Lower leg skin (tissue), 4 donors: ENCODE measurements at regions not wholly inside any gene's neighbourhood (a gene's known extent, or its start where the extent isn't known, plus 50 kb on each side); places are given as distances from the start of the nearest gene placed in this dataset.

Source experiments
- DNase-seq, 2 donors: peaks; one replicate each; pipeline ENCODE4 v3.0.0-alpha.2; 2019; ENCODE audit warnings: low spot score in 2 of 2
- H3K4me3 ChIP-seq: fragments of 200-600 bp; sonication (generic); 2 replicates; pipeline ENCODE4 v1.5.1; 2017; ENCODE audit warnings: mild to moderate bottlenecking, low read depth; ENCODE audit not compliant: poor library complexity, severe bottlenecking
- CTCF ChIP-seq, 3 donors: fragments of 450-650 bp; IDR thresholded peaks; one replicate each; pipeline ENCODE4 v1.5.1; 2016; ENCODE audit warnings: antibody characterized with exemption in 3 of 3, mild to moderate bottlenecking in 3 of 3, moderate library complexity in 2 of 3
- POLR2A ChIP-seq, 2 donors: fragments of 450-650 bp; IDR thresholded peaks; one replicate each; pipeline ENCODE4 v1.6.1; 2016 to 2017; ENCODE audit warnings: antibody characterized with exemption in 2 of 2, mild to moderate bottlenecking in 1 of 2, moderate library complexity in 1 of 2
- WGBS, 2 donors: methylation state at CpG; one replicate each; pipeline ENCODE4 v1.1.5; 2018; 5-methylcytosine and 5-hydroxymethylcytosine counted together
- intact Hi-C: fragments of 100-400 bp; cut with DNase I; formaldehyde crosslinking; loops from one replicate; pipeline ENCODE4 v1.15.0; 2023; ENCODE audit warnings: low total_unique reads

- intact Hi-C loops = no loop called here
- 56 to 62% methylated on average over 7 of the region's 7 CpGs for WGBS, 2 donors
- TF ChIP-seq CTCF (IDR thresholded peaks at IDR 0.05) (no peak), POLR2A (IDR thresholded peaks at IDR 0.05) (no peak)
- DNase-seq = no peak
- H3K4me3 ChIP-seq = no peak overlapping the region
Measured at GRCh38 chr9:12414514-12414913, 278.7 kb upstream of the TYRP1 start.

DNA sequence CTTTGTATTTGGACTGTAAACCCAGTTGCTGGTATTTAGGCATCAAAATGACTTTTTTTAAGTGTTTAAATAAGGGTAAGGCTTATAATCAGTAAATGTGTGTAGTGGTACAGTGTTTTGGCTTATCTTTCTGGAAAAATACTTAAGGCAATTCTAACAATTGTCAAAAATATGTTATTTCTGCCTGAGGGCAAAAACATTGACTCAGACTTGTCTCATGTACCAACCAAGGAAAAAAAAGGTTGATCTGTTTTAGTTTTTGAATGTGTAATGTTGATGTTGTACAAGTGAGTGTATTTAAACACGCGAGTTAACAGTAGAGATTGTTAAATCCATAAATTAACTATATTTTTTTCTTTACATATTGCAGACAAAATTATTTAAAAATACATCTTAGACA is 277.8 kb upstream of the TYRP1 start:
- TF ChIP-seq POLR2A (IDR thresholded peaks at IDR 0.05) = no peak
- no peak for TF ChIP-seq CTCF (IDR thresholded peaks at IDR 0.05)
- H3K4me3 ChIP-seq = no peak overlapping the region
- intact Hi-C loops = no loop called here
- WGBS, 2 donors = 74 to 81% methylated on average over 2 of the region's 2 CpGs
- no peak for DNase-seq

DNA sequence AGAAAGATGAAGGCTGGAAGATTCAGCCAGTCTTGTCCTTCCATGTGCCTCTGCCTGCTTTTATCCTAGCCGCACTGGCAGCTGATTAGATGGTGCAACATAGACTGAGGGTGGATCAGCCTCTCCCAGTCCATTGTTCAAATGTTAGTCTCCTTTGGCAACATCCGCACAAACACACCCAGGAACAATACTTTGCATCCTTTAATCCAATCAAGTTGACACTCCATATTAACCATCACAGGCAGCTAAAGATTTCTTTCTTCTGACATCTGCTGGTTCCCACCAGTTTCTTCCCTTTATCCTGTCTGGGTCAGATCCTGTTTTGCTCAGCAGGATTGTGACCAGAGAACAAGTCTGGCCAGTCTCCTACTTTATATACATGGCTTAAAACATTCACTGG is 276.5 kb upstream of the TYRP1 start:
- DNase-seq = no peak
- TF ChIP-seq POLR2A (IDR thresholded peaks at IDR 0.05) = no peak
- no peak for TF ChIP-seq CTCF (IDR thresholded peaks at IDR 0.05)
- whole genome bisulfite sequencing, 2 donors = 95 to 96% methylated on average over 2 of the region's 2 CpGs
- intact Hi-C loops = no loop called here
- no peak overlapping the region for H3K4me3 ChIP-seq

DNA sequence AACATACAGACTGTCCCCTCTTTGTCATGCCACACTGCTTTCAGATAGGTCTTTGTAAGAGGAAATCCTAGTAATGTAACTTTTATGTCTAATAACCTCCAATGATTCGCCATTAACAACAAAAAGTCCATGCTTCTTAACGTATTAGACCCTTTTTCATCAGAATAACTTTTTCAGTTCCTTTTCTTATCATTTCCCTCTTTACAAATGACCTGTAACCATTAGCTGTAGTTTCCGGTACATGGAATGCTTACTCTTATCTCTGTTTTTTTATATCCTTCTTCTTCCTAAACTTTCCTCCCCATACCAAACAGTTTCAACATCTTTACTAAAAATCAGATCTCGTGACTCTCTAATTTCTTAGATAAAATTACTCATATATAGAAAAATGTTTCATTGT is 268.9 kb upstream of the TYRP1 start:
- H3K4me3 ChIP-seq = no peak overlapping the region
- intact Hi-C loops = no loop called here
- TF ChIP-seq POLR2A (IDR thresholded peaks at IDR 0.05) (no peak), CTCF (IDR thresholded peaks at IDR 0.05) (no peak)
- DNase-seq = no peak
- 75 to 76% methylated on average over 4 of the region's 4 CpGs for WGBS, 2 donors

DNA sequence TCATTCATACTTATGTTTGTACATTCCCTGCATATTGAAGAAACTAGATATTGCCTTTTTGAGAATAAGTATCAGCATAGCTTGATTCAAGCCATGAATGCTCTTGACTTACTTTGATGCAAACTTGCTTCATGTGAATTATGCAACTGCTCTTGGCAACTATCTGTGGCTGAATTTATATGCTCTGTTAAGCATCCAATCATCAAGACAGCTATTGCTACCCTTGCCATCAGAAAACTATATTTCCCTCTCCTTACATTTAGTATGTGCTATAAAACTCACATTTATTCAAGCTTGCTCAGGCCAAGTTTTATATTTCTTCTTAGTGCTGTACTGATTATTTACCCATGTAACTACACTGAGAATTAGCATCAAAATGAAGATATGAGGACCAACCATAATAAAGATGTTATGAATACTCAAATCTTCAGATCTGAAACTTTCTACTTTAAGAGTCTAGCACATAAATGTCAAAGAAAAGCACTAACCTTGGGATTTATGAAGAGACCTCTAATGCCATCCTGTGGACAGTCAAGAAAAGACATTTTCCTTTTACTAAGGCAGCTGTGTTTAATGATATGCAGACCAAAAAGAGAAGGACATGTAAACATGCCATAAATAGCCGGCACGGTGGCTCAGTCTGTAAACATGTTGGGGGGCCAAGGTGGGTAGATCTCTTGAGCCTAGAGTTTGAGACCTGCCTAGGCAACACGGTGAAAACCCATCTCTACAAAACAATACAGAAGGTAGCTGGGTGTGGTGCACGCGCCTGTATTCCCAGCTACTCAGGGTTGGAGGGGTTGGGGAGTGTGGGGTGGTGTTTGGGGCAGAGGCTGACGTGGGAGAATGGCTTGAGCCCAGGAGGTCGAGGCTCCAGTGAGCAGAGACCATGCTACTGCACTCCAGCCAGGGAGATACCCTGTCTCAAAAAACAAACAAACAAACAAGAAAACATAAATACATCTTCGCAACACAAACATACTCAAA is 267.0 kb upstream of the TYRP1 start:
- intact Hi-C loops = no loop called here
- no peak overlapping the region for H3K4me3 ChIP-seq
- WGBS, 2 donors = 48 to 49% methylated on average over 8 of the region's 8 CpGs
- DNase-seq = no peak
- TF ChIP-seq POLR2A (IDR thresholded peaks at IDR 0.05) (no peak), CTCF (IDR thresholded peaks at IDR 0.05) (no peak)
